HepG2 (cell line): ENCODE measurements at regions not wholly inside any gene's neighbourhood (a gene's known extent, or its start where the extent isn't known, plus 50 kb on each side); places are given as distances from the start of the nearest gene placed in this dataset.

Source experiments
- ATAC-seq: fragments of 200-7000 bp; cut with Tn5 transposase; 3 replicates; pipeline ENCODE4 v1.9.1; 2020; ENCODE audit warnings: mild to moderate bottlenecking, moderate library complexity
- BruUV-seq: library from RNA; stranded (reverse); fragments of 400-500 nt; replicated peaks from 2 replicates; lab custom pipeline; 2021; lab: Mats Ljungman, UMichigan
- CTCF ChIA-PET: fragments of 300-600 bp; formaldehyde crosslinking; extraction: SDS; loops from one replicate; lab custom pipeline; 2021; ENCODE audit warnings: low total read pairs, inconsistent platforms, low intra/inter-chr PET ratio; lab: Yijun Ruan, JAX
- POLR2A ChIA-PET: fragments of 350-600 bp; sonication (Branson Sonifier 250); formaldehyde crosslinking; loops from one replicate; lab custom pipeline; 2020; ENCODE audit warnings: antibody characterized with exemption, inconsistent platforms; lab: Yijun Ruan, JAX
- DNase-seq: peaks from one replicate; pipeline ENCODE4 v3.0.0-alpha.2; 2015; ENCODE audit warnings: low spot score
- FAIRE-seq: peaks from 3 replicates; lab custom pipeline; 2011; peaks lifted over from hg19 to GRCh38; lab: Jason Lieb, UNC
- H2AFZ ChIP-seq: one replicate; pipeline ENCODE4 v1.6.1; 2011; ENCODE audit warnings: low read length, inconsistent platforms
- H3K27ac ChIP-seq: fragments of 300-600 bp; 3 replicates; pipeline ENCODE4 v1.8.0; 2011; ENCODE audit warnings: mixed run types, mild to moderate bottlenecking, mixed read lengths, low read length, inconsistent platforms; ENCODE audit not compliant: insufficient read depth; ENCODE audit errors: extremely low read length
- H3K27me3 ChIP-seq, 2 experiments: fragments of 200-600 bp in 1 of 2; 2 replicates in 1 of 2; 3 replicates in 1 of 2; pipeline versions ENCODE4 v1.6.0 to v1.8.0; 2011; ENCODE audit warnings: low read length in 2 of 2, mild to moderate bottlenecking in 2 of 2, moderate library complexity in 2 of 2, inconsistent platforms in 1 of 2; ENCODE audit not compliant: insufficient read depth in 2 of 2, control insufficient read depth in 1 of 2
- H3K36me3 ChIP-seq, 2 experiments: fragments of 200-600 bp in 1 of 2; replicated peaks in 1 of 2; 2 replicates in 1 of 2; 3 replicates in 1 of 2; pipeline versions ENCODE4 v1.5.1 to v1.8.0; 2011; ENCODE audit warnings: low read length in 2 of 2, inconsistent platforms in 1 of 2; ENCODE audit not compliant: insufficient read depth in 2 of 2, control insufficient read depth in 1 of 2
- H3K4me1 ChIP-seq: 2 replicates; pipeline ENCODE4 v1.5.1; 2012; ENCODE audit warnings: low read length, inconsistent platforms; ENCODE audit not compliant: insufficient read depth
- H3K4me2 ChIP-seq: 2 replicates; pipeline ENCODE4 v1.6.0; 2011; ENCODE audit warnings: low read depth, low read length, inconsistent platforms
- H3K4me3 ChIP-seq, 3 experiments: fragments of 200-600 bp in 1 of 3; sonication (generic), shearing (Covaris generic) in 1 of 3; replicated peaks in 1 of 3; 2 replicates each; pipeline ENCODE4 v1.5.1; 2011 to 2016; ENCODE audit warnings: low read length in 3 of 3, inconsistent platforms in 2 of 3, low read depth in 2 of 3, mild to moderate bottlenecking in 2 of 3, control low read depth in 1 of 3, mixed read lengths in 1 of 3; ENCODE audit not compliant: insufficient read depth in 1 of 3
- H3K79me2 ChIP-seq: one replicate; pipeline ENCODE4 v1.6.1; 2011; ENCODE audit warnings: low read length, inconsistent platforms; ENCODE audit not compliant: insufficient read depth
- H3K9ac ChIP-seq: 2 replicates; pipeline ENCODE4 v1.6.0; 2011; ENCODE audit warnings: mild to moderate bottlenecking, low read depth, low read length, inconsistent platforms; ENCODE audit not compliant: insufficient read depth
- H3K9me3 ChIP-seq: 2 replicates; pipeline ENCODE4 v1.5.1; 2012; ENCODE audit warnings: mild to moderate bottlenecking, low read length
- H4K20me1 ChIP-seq: 2 replicates; pipeline ENCODE4 v1.6.0; 2011; ENCODE audit warnings: inconsistent platforms, mild to moderate bottlenecking, low read length, moderate library complexity; ENCODE audit not compliant: insufficient read depth
- RNF219 ChIP-seq: sonication (generic); formaldehyde crosslinking; IDR thresholded peaks from 2 replicates; pipeline ENCODE4 v1.5.0; 2020; ENCODE audit warnings: mild to moderate bottlenecking, missing genetic modification reagents
- TARDBP ChIP-seq: sonication (generic); formaldehyde crosslinking; IDR thresholded peaks from 2 replicates; pipeline ENCODE4 v1.8.0; 2022; ENCODE audit warnings: mild to moderate bottlenecking, missing genetic modification reagents
- TBX3 ChIP-seq: fragments of 450-650 bp; IDR thresholded peaks from 2 replicates; pipeline ENCODE4 v1.6.1; 2017; ENCODE audit warnings: antibody characterized with exemption, mild to moderate bottlenecking, inconsistent platforms, borderline replicate concordance
- YEATS2 ChIP-seq: sonication (generic); formaldehyde crosslinking; IDR thresholded peaks from 2 replicates; pipeline ENCODE4 v1.4.0; 2020; ENCODE audit warnings: missing genetic modification reagents, borderline replicate concordance
- ZNF263 ChIP-seq: sonication (generic); formaldehyde crosslinking; IDR thresholded peaks from 2 replicates; pipeline ENCODE4 v1.4.0; 2020; ENCODE audit warnings: missing genetic modification reagents
- ZNF326 ChIP-seq: sonication (generic); formaldehyde crosslinking; IDR thresholded peaks from 2 replicates; pipeline ENCODE4 v1.4.0; 2020; ENCODE audit warnings: missing genetic modification reagents, borderline replicate concordance
- WGBS: methylation state at CpG from one replicate; pipeline ENCODE4 v1.1.6; 2017; ENCODE audit warnings: low lambda C conversion rate; 5-methylcytosine and 5-hydroxymethylcytosine counted together
- in situ Hi-C: cut with HindIII; loops from 2 replicates; pipeline ENCODE4 v1.10.0; 2017; ENCODE audit warnings: low pct_unique_long_range_greater_than_20kb; ENCODE audit not compliant: extremely low pct_ligation_motif_present
- intact Hi-C: fragments of 100-400 bp; cut with micrococcal nuclease; formaldehyde crosslinking; loops from one replicate; pipeline ENCODE4 v1.10.0; 2022; ENCODE audit not compliant: unreplicated experiment
- TF ChIP-seq, protein P1 (sequence below): sonication (generic); formaldehyde crosslinking; IDR thresholded peaks from 2 replicates; pipeline ENCODE4 v1.8.1; 2022; ENCODE audit warnings: mild to moderate bottlenecking, missing genetic modification reagents

DNA sequence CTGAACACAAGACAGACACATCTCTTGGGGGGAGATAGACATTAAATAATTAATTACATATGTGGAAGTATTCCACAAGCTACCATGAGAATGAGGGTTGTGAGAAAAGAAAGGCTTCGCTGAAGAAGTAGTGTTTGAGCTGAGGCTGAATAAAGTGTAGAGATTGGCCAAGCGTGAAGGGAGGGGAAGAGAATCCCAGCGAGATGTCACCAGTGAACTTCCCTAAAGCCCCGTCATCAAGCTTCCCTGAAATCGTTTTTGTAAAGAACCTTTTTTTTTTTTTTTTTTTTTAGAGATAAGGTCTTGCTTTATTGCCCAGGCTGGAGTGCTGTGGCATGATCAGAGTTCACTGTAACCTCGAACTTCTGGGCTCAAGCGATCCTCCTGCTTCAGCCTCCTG lies 235.2 kb downstream of the KCNRG start:
- H4K20me1 ChIP-seq = no peaks in the 10 kb centered on the region
- WGBS = 86% methylated on average over 7 of the region's 7 CpGs
- H3K27me3 ChIP-seq = no peaks in the 10 kb centered on the region
- H3K79me2 ChIP-seq = peaks cover 31% of the 10 kb centered on the region
- in situ Hi-C loops (no loop called here), intact Hi-C loops (no loop called here)
- ChIA-PET CTCF (no interaction called here), POLR2A (no interaction called here)
- H3K36me3 ChIP-seq = no peaks in the 10 kb centered on the region
- ATAC-seq (no peak), DNase-seq (no peak), FAIRE-seq (no peak)
- H2AFZ ChIP-seq = no peak overlapping the region
- no peak overlapping the region for H3K9ac ChIP-seq
- no peaks in the 10 kb centered on the region for H3K9me3 ChIP-seq
- H3K4me2 ChIP-seq = no peak overlapping the region
- H3K27ac ChIP-seq = no peak overlapping the region
- H3K4me1 ChIP-seq = peaks cover 51% of the 10 kb centered on the region
- no peak for TF ChIP-seq YEATS2
- TF ChIP-seq, protein P1, sequence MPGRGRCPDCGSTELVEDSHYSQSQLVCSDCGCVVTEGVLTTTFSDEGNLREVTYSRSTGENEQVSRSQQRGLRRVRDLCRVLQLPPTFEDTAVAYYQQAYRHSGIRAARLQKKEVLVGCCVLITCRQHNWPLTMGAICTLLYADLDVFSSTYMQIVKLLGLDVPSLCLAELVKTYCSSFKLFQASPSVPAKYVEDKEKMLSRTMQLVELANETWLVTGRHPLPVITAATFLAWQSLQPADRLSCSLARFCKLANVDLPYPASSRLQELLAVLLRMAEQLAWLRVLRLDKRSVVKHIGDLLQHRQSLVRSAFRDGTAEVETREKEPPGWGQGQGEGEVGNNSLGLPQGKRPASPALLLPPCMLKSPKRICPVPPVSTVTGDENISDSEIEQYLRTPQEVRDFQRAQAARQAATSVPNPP = no peak
- no peak for TF ChIP-seq TARDBP (CRISPR knock-in tag)
- TF ChIP-seq ZNF326 (CRISPR knock-in tag) = no peak
- no peak for TF ChIP-seq RNF219
- TF ChIP-seq ZNF263 (CRISPR knock-in tag) = no peak
- TF ChIP-seq TBX3 = no peak
- H3K4me3 ChIP-seq = no peak overlapping the region
- BruUV-seq = no TSS peak
